ENCODE measurements at regions not wholly inside any gene's neighbourhood (a gene's known extent, or its start where the extent isn't known, plus 50 kb on each side); places are given as distances from the start of the nearest gene placed in this dataset.

- TF ChIP-seq CTCF (IDR thresholded peaks at IDR 0.05): no peak
- Histone ChIP-seq H3K4me1 (no peaks in the 10 kb centered on the region), H3K9ac (ENCODE audit: low read depth in 2 of 2, low read length in 2 of 2) (no peak overlapping the region), H3K27ac (no peak overlapping the region), H3K9me3 (no peaks in the 10 kb centered on the region), H3K27me3 (no peaks in the 10 kb centered on the region), H3K4me3 (no peak overlapping the region), H3K36me3 (no peaks in the 10 kb centered on the region)
- DNase-seq: no peak
- intact Hi-C loops (cut with DNase I): no loop called here
These were observed 1568.2 kb upstream of the SEL1L start for GRCh38 chr14:83101846-83102245.

- DNase-seq: no peak
- intact Hi-C loops (cut with DNase I): no loop called here
- no peak overlapping the region for H3K9ac ChIP-seq (ENCODE audit: low read depth in 2 of 2, low read length in 2 of 2)
- TF ChIP-seq CTCF (IDR thresholded peaks at IDR 0.05): no peak
- H3K27ac ChIP-seq: no peak overlapping the region
- no peaks in the 10 kb centered on the region for H3K27me3 ChIP-seq
- H3K36me3 ChIP-seq: no peaks in the 10 kb centered on the region
- no peak overlapping the region for H3K4me3 ChIP-seq
- H3K9me3 ChIP-seq: no peaks in the 10 kb centered on the region
- H3K4me1 ChIP-seq: no peaks in the 10 kb centered on the region
These were observed 1584.4 kb upstream of the SEL1L start for GRCh38 chr14:83118029-83118428.

- H3K9ac ChIP-seq (ENCODE audit: low read depth in 2 of 2, low read length in 2 of 2): no peak overlapping the region
- intact Hi-C loops (cut with DNase I): no loop called here
- H3K9me3 ChIP-seq: no peaks in the 10 kb centered on the region
- H3K4me3 ChIP-seq: no peak overlapping the region
- no peaks in the 10 kb centered on the region for H3K4me1 ChIP-seq
- TF ChIP-seq CTCF (IDR thresholded peaks at IDR 0.05): no peak
- H3K27ac ChIP-seq: no peak overlapping the region
- no peak for DNase-seq
- H3K36me3 ChIP-seq: no peaks in the 10 kb centered on the region
- H3K27me3 ChIP-seq: no peaks in the 10 kb centered on the region
These were observed 1586.5 kb upstream of the SEL1L start for GRCh38 chr14:83120187-83120586.

- DNase-seq: no peak
- H3K4me3 ChIP-seq: no peak overlapping the region
- no peak overlapping the region for H3K9ac ChIP-seq (ENCODE audit: low read depth in 2 of 2, low read length in 2 of 2)
- H3K36me3 ChIP-seq: no peaks in the 10 kb centered on the region
- no peaks in the 10 kb centered on the region for H3K9me3 ChIP-seq
- no peaks in the 10 kb centered on the region for H3K27me3 ChIP-seq
- no peak overlapping the region for H3K27ac ChIP-seq
- intact Hi-C loops (cut with DNase I): no loop called here
- no peak for TF ChIP-seq CTCF (IDR thresholded peaks at IDR 0.05)
- H3K4me1 ChIP-seq: no peaks in the 10 kb centered on the region
These were observed 1592.4 kb upstream of the SEL1L start for GRCh38 chr14:83126076-83126475.

GRCh38 chr14:83128783-83129182 is 1595.1 kb upstream of the SEL1L start:
- intact Hi-C loops (cut with DNase I): no loop called here
- TF ChIP-seq CTCF (IDR thresholded peaks at IDR 0.05): no peak
- no peak overlapping the region for H3K9ac ChIP-seq (ENCODE audit: low read depth in 2 of 2, low read length in 2 of 2)
- H3K27me3 ChIP-seq: no peaks in the 10 kb centered on the region
- no peak overlapping the region for H3K4me3 ChIP-seq
- no peaks in the 10 kb centered on the region for H3K36me3 ChIP-seq
- no peaks in the 10 kb centered on the region for H3K4me1 ChIP-seq
- no peaks in the 10 kb centered on the region for H3K9me3 ChIP-seq
- DNase-seq: no peak
- H3K27ac ChIP-seq: no peak overlapping the region

GRCh38 chr14:83129496-83129895 is 1595.8 kb upstream of the SEL1L start:
- no peak overlapping the region for H3K9ac ChIP-seq (ENCODE audit: low read depth in 2 of 2, low read length in 2 of 2)
- H3K27me3 ChIP-seq: no peaks in the 10 kb centered on the region
- no peaks in the 10 kb centered on the region for H3K9me3 ChIP-seq
- no peak for DNase-seq
- no peak overlapping the region for H3K4me3 ChIP-seq
- H3K27ac ChIP-seq: no peak overlapping the region
- H3K36me3 ChIP-seq: no peaks in the 10 kb centered on the region
- intact Hi-C loops (cut with DNase I): no loop called here
- no peak for TF ChIP-seq CTCF (IDR thresholded peaks at IDR 0.05)
- H3K4me1 ChIP-seq: no peaks in the 10 kb centered on the region
